H9 (cell line): ENCODE measurements at regions not wholly inside any gene's neighbourhood (a gene's known extent, or its start where the extent isn't known, plus 50 kb on each side); places are given as distances from the start of the nearest gene placed in this dataset.

Experiments
- DNase-seq: peaks from one replicate; pipeline ENCODE4 v3.0.0-alpha.2; 2017
- H2AFZ ChIP-seq: one replicate; pipeline ENCODE4 v1.6.1; 2013; ENCODE audit warnings: mild to moderate bottlenecking, low read length, control low read depth, moderate library complexity
- H2AK5ac ChIP-seq: 2 replicates; pipeline ENCODE4 v1.6.1; 2013; ENCODE audit warnings: low read length, control low read depth, mixed read lengths; ENCODE audit not compliant: insufficient read length
- H2BK120ac ChIP-seq: one replicate; pipeline ENCODE4 v1.6.1; 2013; ENCODE audit warnings: low read depth, mild to moderate bottlenecking, low read length, control low read depth, inconsistent platforms; ENCODE audit not compliant: poor library complexity, severe bottlenecking
- H2BK12ac ChIP-seq: 2 replicates; pipeline ENCODE4 v1.6.1; 2013; ENCODE audit warnings: low read length, control low read depth, mixed read lengths, low read depth; ENCODE audit not compliant: insufficient read length
- H2BK15ac ChIP-seq: 2 replicates; pipeline ENCODE4 v1.6.1; 2013; ENCODE audit warnings: low read depth, low read length, control low read depth
- H2BK20ac ChIP-seq: one replicate; pipeline ENCODE4 v1.6.1; 2013; ENCODE audit warnings: low read depth, mild to moderate bottlenecking, low read length, control low read depth, inconsistent platforms; ENCODE audit not compliant: poor library complexity, severe bottlenecking
- H2BK5ac ChIP-seq: 2 replicates; pipeline ENCODE4 v1.6.1; 2013; ENCODE audit warnings: low read length, control low read depth, mixed read lengths; ENCODE audit not compliant: insufficient read length
- H3K14ac ChIP-seq: 2 replicates; pipeline ENCODE4 v1.6.1; 2013; ENCODE audit warnings: low read length, control low read depth; ENCODE audit not compliant: insufficient read depth
- H3K18ac ChIP-seq: 2 replicates; pipeline ENCODE4 v1.6.1; 2013; ENCODE audit warnings: low read depth, mild to moderate bottlenecking, mixed read lengths, low read length, control low read depth; ENCODE audit not compliant: insufficient read length
- H3K23ac ChIP-seq: 2 replicates; pipeline ENCODE4 v1.6.1; 2013; ENCODE audit warnings: low read length, control low read depth, mixed read lengths, low read depth; ENCODE audit not compliant: insufficient read length
- H3K23me2 ChIP-seq: 2 replicates; pipeline ENCODE4 v1.6.1; 2013; ENCODE audit warnings: low read depth, mild to moderate bottlenecking, mixed read lengths, low read length, control low read depth; ENCODE audit not compliant: insufficient read length, poor library complexity, severe bottlenecking
- H3K27ac ChIP-seq: 2 replicates; pipeline ENCODE4 v1.5.1; 2013; ENCODE audit warnings: low read length, control low read depth, mixed read lengths, low read depth; ENCODE audit not compliant: insufficient read length
- H3K27me3 ChIP-seq: 2 replicates; pipeline ENCODE4 v1.6.1; 2013; ENCODE audit warnings: low read length, control low read depth, inconsistent platforms; ENCODE audit not compliant: insufficient read depth
- H3K4ac ChIP-seq: 2 replicates; pipeline ENCODE4 v1.6.1; 2013; ENCODE audit warnings: low read depth, mild to moderate bottlenecking, control low read depth, inconsistent platforms, low read length, moderate library complexity
- H3K4me1 ChIP-seq: 2 replicates; pipeline ENCODE4 v1.6.1; 2013; ENCODE audit warnings: low read length, control low read depth, inconsistent platforms; ENCODE audit not compliant: insufficient read depth
- H3K4me2 ChIP-seq: 2 replicates; pipeline ENCODE4 v1.6.1; 2013; ENCODE audit warnings: low read length, control low read depth, mixed read lengths; ENCODE audit not compliant: insufficient read length, insufficient read depth
- H3K56ac ChIP-seq: 2 replicates; pipeline ENCODE4 v1.6.1; 2013; ENCODE audit warnings: low read depth, mild to moderate bottlenecking, mixed read lengths, low read length, control low read depth; ENCODE audit not compliant: insufficient read length
- H3K79me1 ChIP-seq: 2 replicates; pipeline ENCODE4 v1.6.1; 2013; ENCODE audit warnings: low read depth, mild to moderate bottlenecking, moderate library complexity, low read length, control low read depth, inconsistent platforms; ENCODE audit not compliant: insufficient read depth, poor library complexity, severe bottlenecking
- H3K79me2 ChIP-seq: 2 replicates; pipeline ENCODE4 v1.6.1; 2013; ENCODE audit warnings: low read length, control low read depth, inconsistent platforms; ENCODE audit not compliant: insufficient read depth
- H3K9ac ChIP-seq: 2 replicates; pipeline ENCODE4 v1.6.1; 2013; ENCODE audit warnings: low read length, control low read depth, mixed read lengths; ENCODE audit not compliant: insufficient read length; ENCODE audit errors: extremely low read depth
- H3K9me3 ChIP-seq: one replicate; pipeline ENCODE4 v1.6.1; 2013; ENCODE audit warnings: low read depth, low read length, inconsistent platforms; ENCODE audit not compliant: control insufficient read depth
- H3T11ph ChIP-seq: one replicate; pipeline ENCODE4 v1.6.1; 2013; ENCODE audit warnings: mild to moderate bottlenecking, low read length, control low read depth, inconsistent platforms
- H4K20me1 ChIP-seq: one replicate; pipeline ENCODE4 v1.6.1; 2013; ENCODE audit not compliant: control insufficient read depth, insufficient read length, insufficient read depth
- H4K5ac ChIP-seq: 2 replicates; pipeline ENCODE4 v1.6.1; 2013; ENCODE audit warnings: low read depth, mild to moderate bottlenecking, mixed read lengths, low read length, control low read depth; ENCODE audit not compliant: insufficient read length
- H4K8ac ChIP-seq: replicated peaks from 2 replicates; pipeline ENCODE4 v1.6.1; 2013; ENCODE audit warnings: low read length, control low read depth, mixed read lengths, low read depth; ENCODE audit not compliant: insufficient read length
- H4K91ac ChIP-seq: 2 replicates; pipeline ENCODE4 v1.6.1; 2013; ENCODE audit warnings: low read depth, mild to moderate bottlenecking, moderate library complexity, mixed read lengths, low read length, control low read depth; ENCODE audit not compliant: insufficient read length
- H3K27ac Mint-ChIP-seq, 3 experiments: 2 replicates in 2 of 3; 3 replicates in 1 of 3; pipeline ENCODE4 v1.8.0; 2020 to 2021; ENCODE audit warnings: mixed read lengths in 3 of 3, mild to moderate bottlenecking in 1 of 3, moderate library complexity in 1 of 3
- H3K27me3 Mint-ChIP-seq: 2 replicates; pipeline ENCODE4 v1.8.0; 2021; ENCODE audit warnings: low read depth, mild to moderate bottlenecking, moderate library complexity, mixed read lengths
- H3K36me3 Mint-ChIP-seq, 3 experiments: 2 replicates in 2 of 3; 3 replicates in 1 of 3; pipeline ENCODE4 v1.8.0; 2020 to 2021; ENCODE audit warnings: low read depth in 3 of 3, mixed read lengths in 3 of 3; ENCODE audit not compliant: insufficient read depth in 1 of 3
- H3K4me1 Mint-ChIP-seq, 2 experiments: 2 replicates each; pipeline ENCODE4 v1.8.0; 2020; ENCODE audit warnings: mixed read lengths in 2 of 2
- H3K4me3 Mint-ChIP-seq, 2 experiments: 2 replicates in 1 of 2; 3 replicates in 1 of 2; pipeline ENCODE4 v1.8.0; 2020 to 2021; ENCODE audit warnings: mild to moderate bottlenecking in 2 of 2, mixed read lengths in 2 of 2, moderate library complexity in 1 of 2
- H3K9me3 Mint-ChIP-seq, 2 experiments: 2 replicates in 1 of 2; 3 replicates in 1 of 2; pipeline ENCODE4 v1.8.0; 2020; ENCODE audit warnings: mild to moderate bottlenecking in 2 of 2, mixed read lengths in 2 of 2, moderate library complexity in 1 of 2
- CTCF ChIP-seq: fragments of 200-600 bp; sonication (generic); conservative IDR thresholded peaks from 3 replicates; pipeline ENCODE4 v1.8.0; 2021; ENCODE audit warnings: antibody characterized with exemption, mild to moderate bottlenecking
- WGBS: extraction: QIAGEN DNeasy Blood & Tissue Kit; methylation state at CpG from one replicate; pipeline ENCODE4 v1.1.7; 2013; ENCODE audit warnings: missing lambda C conversion rate, low lambda C conversion rate, mixed read lengths; ENCODE audit not compliant: insufficient read length; ENCODE audit errors: extremely low coverage; 5-methylcytosine and 5-hydroxymethylcytosine counted together

- Histone ChIP-seq H2BK120ac (no peak overlapping the region), H3K4me1 (no peaks in the 10 kb centered on the region), H3K56ac (no peak overlapping the region), H3K27me3 (no peaks in the 10 kb centered on the region), H2AK5ac (no peak overlapping the region), H2BK12ac (no peak overlapping the region), H4K91ac (no peak overlapping the region), H2BK15ac (no peak overlapping the region), H4K5ac (no peak overlapping the region), H4K20me1 (no peaks in the 10 kb centered on the region), H3K14ac (no peak overlapping the region), H3K27ac (no peak overlapping the region), H3K18ac (no peak overlapping the region), H2BK20ac (no peak overlapping the region), H2AFZ (no peak overlapping the region), H2BK5ac (no peak overlapping the region), H3K79me2 (no peaks in the 10 kb centered on the region), H3T11ph (no peak overlapping the region), H3K23me2 (no peaks in the 10 kb centered on the region), H3K9ac (no peak overlapping the region), H3K23ac (no peak overlapping the region), H4K8ac (no peak overlapping the region), H3K9me3 (no peaks in the 10 kb centered on the region), H3K4ac (no peak overlapping the region), H3K4me2 (no peak overlapping the region), H3K79me1 (no peaks in the 10 kb centered on the region)
- no peak for TF ChIP-seq CTCF
- no peaks in the 10 kb centered on the region; a peak in 1 of 5 replicates for H3K9me3 Mint-ChIP-seq
- H3K4me1 Mint-ChIP-seq, result no peaks in the 10 kb centered on the region
- no peak for DNase-seq
- no peak overlapping the region; a peak in 1 of 7 replicates for H3K27ac Mint-ChIP-seq
- H3K27me3 Mint-ChIP-seq, result no peaks in the 10 kb centered on the region
- H3K4me3 Mint-ChIP-seq, result no peak overlapping the region
- H3K36me3 Mint-ChIP-seq, result no peaks in the 10 kb centered on the region
- WGBS, result no CpG with 5 or more reads among the region's 2 CpGs
Observed at GRCh38 chr7:110262251-110262650, 828.7 kb upstream of the LRRN3 start.
